DND-41 (cell line): ENCODE measurements at regions not wholly inside any gene's neighbourhood (a gene's known extent, or its start where the extent isn't known, plus 50 kb on each side); places are given as distances from the start of the nearest gene placed in this dataset.

Experiments
- ATAC-seq: fragments of 200-7000 bp; cut with Tn5 transposase; 3 replicates; pipeline ENCODE4 v1.9.1; 2021; ENCODE audit warnings: low read depth; ENCODE audit not compliant: insufficient read depth
- DNase-seq: peaks from one replicate; pipeline ENCODE4 v3.0.0-alpha.2; 2020
- H2AFZ ChIP-seq: 2 replicates; pipeline ENCODE4 v1.6.0; 2012; ENCODE audit warnings: low read depth, low read length
- H3K27ac ChIP-seq: 2 replicates; pipeline ENCODE4 v1.5.1; 2012; ENCODE audit warnings: low read length, inconsistent platforms
- H3K27me3 ChIP-seq: fragments of 200-600 bp; sonication (generic); 2 replicates; pipeline ENCODE4 v1.6.0; 2012; ENCODE audit warnings: low read length, mild to moderate bottlenecking, inconsistent platforms; ENCODE audit not compliant: insufficient read depth, poor library complexity
- H3K36me3 ChIP-seq: 2 replicates; pipeline ENCODE4 v1.5.1; 2012; ENCODE audit warnings: low read length, inconsistent platforms; ENCODE audit not compliant: insufficient read depth
- H3K4me1 ChIP-seq: 2 replicates; pipeline ENCODE4 v1.5.1; 2012; ENCODE audit warnings: mild to moderate bottlenecking, low read length; ENCODE audit not compliant: insufficient read depth
- H3K4me2 ChIP-seq: 2 replicates; pipeline ENCODE4 v1.6.0; 2012; ENCODE audit warnings: mild to moderate bottlenecking, moderate library complexity, low read length, inconsistent platforms; ENCODE audit not compliant: insufficient read depth
- H3K4me3 ChIP-seq, 2 experiments: fragments of 200-600 bp in 1 of 2; shearing (Covaris generic) in 1 of 2; 2 replicates each; pipeline ENCODE4 v1.5.1; 2012 to 2016; ENCODE audit warnings: inconsistent platforms in 2 of 2, low read length in 2 of 2, mild to moderate bottlenecking in 2 of 2, low read depth in 1 of 2, moderate library complexity in 1 of 2
- H3K79me2 ChIP-seq: 2 replicates; pipeline ENCODE4 v1.6.0; 2012; ENCODE audit warnings: low read length, inconsistent platforms; ENCODE audit not compliant: insufficient read depth
- H3K9ac ChIP-seq: 2 replicates; pipeline ENCODE4 v1.6.0; 2012; ENCODE audit warnings: low read depth, mild to moderate bottlenecking, inconsistent platforms, low read length, moderate library complexity
- H3K9me3 ChIP-seq: 2 replicates; pipeline ENCODE4 v1.5.1; 2012; ENCODE audit warnings: low read length, moderate library complexity, mild to moderate bottlenecking, inconsistent platforms; ENCODE audit not compliant: insufficient read depth, severe bottlenecking
- H4K20me1 ChIP-seq: 2 replicates; pipeline ENCODE4 v1.6.0; 2012; ENCODE audit warnings: low read length; ENCODE audit not compliant: insufficient read depth
- EZH2 ChIP-seq: IDR thresholded peaks from 3 replicates; pipeline ENCODE4 v1.6.1; 2012; ENCODE audit warnings: borderline replicate concordance, low read depth, mild to moderate bottlenecking, moderate library complexity, low read length, inconsistent platforms; ENCODE audit not compliant: severe bottlenecking
- TF ChIP-seq, protein P1 (sequence below): IDR thresholded peaks from 2 replicates; pipeline ENCODE4 v1.5.1; 2012; ENCODE audit warnings: borderline replicate concordance, low read length, moderate library complexity, mild to moderate bottlenecking; ENCODE audit not compliant: poor library complexity, severe bottlenecking; ENCODE audit errors: extremely low read depth

- H3K4me2 ChIP-seq = peak overlapping the region; percentile 46
- H3K9ac ChIP-seq = peak overlapping the region; percentile 51
- H3K27ac ChIP-seq = peak overlapping the region; percentile 94
- no peaks in the 10 kb centered on the region for H3K27me3 ChIP-seq
- no peaks in the 10 kb centered on the region for H4K20me1 ChIP-seq
- no peak overlapping the region; the same call in 1 of the 2 replicates for H2AFZ ChIP-seq
- H3K79me2 ChIP-seq = no peaks in the 10 kb centered on the region
- H3K36me3 ChIP-seq = no peaks in the 10 kb centered on the region
- DNase-seq = peak; percentile 72
- peak; percentile 30 for ATAC-seq
- H3K4me3 ChIP-seq = no peak overlapping the region
- TF ChIP-seq, protein P1, sequence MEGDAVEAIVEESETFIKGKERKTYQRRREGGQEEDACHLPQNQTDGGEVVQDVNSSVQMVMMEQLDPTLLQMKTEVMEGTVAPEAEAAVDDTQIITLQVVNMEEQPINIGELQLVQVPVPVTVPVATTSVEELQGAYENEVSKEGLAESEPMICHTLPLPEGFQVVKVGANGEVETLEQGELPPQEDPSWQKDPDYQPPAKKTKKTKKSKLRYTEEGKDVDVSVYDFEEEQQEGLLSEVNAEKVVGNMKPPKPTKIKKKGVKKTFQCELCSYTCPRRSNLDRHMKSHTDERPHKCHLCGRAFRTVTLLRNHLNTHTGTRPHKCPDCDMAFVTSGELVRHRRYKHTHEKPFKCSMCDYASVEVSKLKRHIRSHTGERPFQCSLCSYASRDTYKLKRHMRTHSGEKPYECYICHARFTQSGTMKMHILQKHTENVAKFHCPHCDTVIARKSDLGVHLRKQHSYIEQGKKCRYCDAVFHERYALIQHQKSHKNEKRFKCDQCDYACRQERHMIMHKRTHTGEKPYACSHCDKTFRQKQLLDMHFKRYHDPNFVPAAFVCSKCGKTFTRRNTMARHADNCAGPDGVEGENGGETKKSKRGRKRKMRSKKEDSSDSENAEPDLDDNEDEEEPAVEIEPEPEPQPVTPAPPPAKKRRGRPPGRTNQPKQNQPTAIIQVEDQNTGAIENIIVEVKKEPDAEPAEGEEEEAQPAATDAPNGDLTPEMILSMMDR = no peak
- TF ChIP-seq EZH2 = no peak
- peaks cover 78% of the 10 kb centered on the region for H3K4me1 ChIP-seq
- peaks cover 11% of the 10 kb centered on the region for H3K9me3 ChIP-seq
Measured at GRCh38 chr21:35476621-35477395, 427.7 kb upstream of the RUNX1 start.

- Histone ChIP-seq H3K4me3 (no peak overlapping the region), H3K9me3 (peaks cover 11% of the 10 kb centered on the region), H3K4me1 (peaks cover 88% of the 10 kb centered on the region), H3K27ac (peak overlapping the region; percentile 94), H4K20me1 (no peaks in the 10 kb centered on the region), H3K79me2 (no peaks in the 10 kb centered on the region), H3K4me2 (peak overlapping the region; percentile 46), H3K9ac (peak overlapping the region; percentile 51), H3K36me3 (no peaks in the 10 kb centered on the region), H2AFZ (no peak overlapping the region), H3K27me3 (no peaks in the 10 kb centered on the region)
- peak; percentile 64 for DNase-seq
- peak; percentile 72 for ATAC-seq
- TF ChIP-seq EZH2 = no peak
- TF ChIP-seq, protein P1 = no peak
Measured at GRCh38 chr21:35475762-35476161, 426.7 kb upstream of the RUNX1 start.

DNA sequence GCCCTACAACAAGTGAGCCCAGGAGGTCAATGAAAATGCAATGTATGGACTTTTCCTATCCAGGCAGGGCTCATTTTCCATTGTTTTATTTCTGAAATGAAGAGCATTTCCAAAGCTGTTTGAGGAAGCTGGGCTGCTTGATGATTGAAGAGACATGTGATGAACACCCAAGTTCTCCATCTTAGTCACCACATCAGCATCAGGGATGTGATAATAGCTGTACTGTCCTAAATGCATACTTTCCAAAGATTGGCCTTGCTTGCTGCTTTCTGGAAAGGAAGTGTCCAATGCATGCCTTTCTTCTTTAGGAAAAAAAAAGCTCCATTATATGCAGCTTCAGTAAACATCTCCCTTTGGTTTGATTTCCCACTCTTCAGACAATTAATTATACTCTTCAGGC lies 425.9 kb upstream of the RUNX1 start:
- Histone ChIP-seq H3K9me3 (peaks cover 8% of the 10 kb centered on the region), H3K4me1 (peaks cover 96% of the 10 kb centered on the region), H4K20me1 (no peaks in the 10 kb centered on the region), H2AFZ (no peak overlapping the region), H3K4me3 (peak overlapping the region in 1 of 2 experiments; percentile 5; a peak in 2 of 4 replicates), H3K27me3 (no peaks in the 10 kb centered on the region), H3K79me2 (no peaks in the 10 kb centered on the region), H3K9ac (peak overlapping the region; percentile 51), H3K4me2 (peak overlapping the region; percentile 46), H3K27ac (peak overlapping the region; percentile 94), H3K36me3 (no peaks in the 10 kb centered on the region)
- peak; percentile 36 for DNase-seq
- TF ChIP-seq, protein P1 = no peak
- TF ChIP-seq EZH2 = no peak
- ATAC-seq = no peak
